Cardiac fibroblast (primary cell): ENCODE measurements at regions not wholly inside any gene's neighbourhood (a gene's known extent, or its start where the extent isn't known, plus 50 kb on each side); places are given as distances from the start of the nearest gene placed in this dataset.

Source experiments
- DNase-seq, 2 donors: peaks; one replicate each; pipeline versions ENCODE4 v3.0.0 to v3.0.0-alpha.2; 2010; ENCODE audit warnings: low read depth in 2 of 2
- H3K4me3 ChIP-seq, 2 donors: replicated peaks in 1 of 2; 1 replicate in 1 of 2; 2 replicates in 1 of 2; pipeline ENCODE4 v1.5.1; 2011; ENCODE audit warnings: low read depth in 2 of 2, low read length in 2 of 2, mild to moderate bottlenecking in 2 of 2, moderate library complexity in 1 of 2
- CTCF ChIP-seq: IDR thresholded peaks from one replicate; pipeline ENCODE4 v1.5.1; 2011; ENCODE audit warnings: low read depth, mild to moderate bottlenecking, low read length, inconsistent platforms

GRCh38 chr11:87616511-87616910, 558.7 kb downstream of the RAB38 start:
- TF ChIP-seq CTCF: no peak
- no peak overlapping the region for H3K4me3 ChIP-seq
- DNase-seq: no peak

- H3K4me3 ChIP-seq: no peak overlapping the region
- no peak for DNase-seq
- no peak for TF ChIP-seq CTCF
Observed at GRCh38 chr11:87604350-87604749, 566.6 kb downstream of the TMEM135 start.

- no peak for DNase-seq
- no peak for TF ChIP-seq CTCF
- no peak overlapping the region for H3K4me3 ChIP-seq
Observed at GRCh38 chr11:87603887-87604286, 566.2 kb downstream of the TMEM135 start.

GRCh38 chr11:87602776-87603175, 565.0 kb downstream of the TMEM135 start:
- DNase-seq: no peak
- no peak for TF ChIP-seq CTCF
- no peak overlapping the region for H3K4me3 ChIP-seq

GRCh38 chr11:87600938-87601337, 563.2 kb downstream of the TMEM135 start:
- no peak for TF ChIP-seq CTCF
- H3K4me3 ChIP-seq: no peak overlapping the region
- no peak for DNase-seq

- no peak for DNase-seq
- TF ChIP-seq CTCF: no peak
- H3K4me3 ChIP-seq: no peak overlapping the region
Observed at GRCh38 chr11:87597725-87598124, 560.0 kb downstream of the TMEM135 start.

GRCh38 chr11:87596176-87596575, 558.4 kb downstream of the TMEM135 start:
- H3K4me3 ChIP-seq: no peak overlapping the region
- TF ChIP-seq CTCF: no peak
- no peak for DNase-seq
